T follicular helper cell (primary cell): ENCODE measurements at regions not wholly inside any gene's neighbourhood (a gene's known extent, or its start where the extent isn't known, plus 50 kb on each side); places are given as distances from the start of the nearest gene placed in this dataset.

Source experiments
- DNase-seq: peaks from one replicate; pipeline ENCODE4 v3.0.0-alpha.2; 2020; ENCODE audit warnings: low read depth

DNA sequence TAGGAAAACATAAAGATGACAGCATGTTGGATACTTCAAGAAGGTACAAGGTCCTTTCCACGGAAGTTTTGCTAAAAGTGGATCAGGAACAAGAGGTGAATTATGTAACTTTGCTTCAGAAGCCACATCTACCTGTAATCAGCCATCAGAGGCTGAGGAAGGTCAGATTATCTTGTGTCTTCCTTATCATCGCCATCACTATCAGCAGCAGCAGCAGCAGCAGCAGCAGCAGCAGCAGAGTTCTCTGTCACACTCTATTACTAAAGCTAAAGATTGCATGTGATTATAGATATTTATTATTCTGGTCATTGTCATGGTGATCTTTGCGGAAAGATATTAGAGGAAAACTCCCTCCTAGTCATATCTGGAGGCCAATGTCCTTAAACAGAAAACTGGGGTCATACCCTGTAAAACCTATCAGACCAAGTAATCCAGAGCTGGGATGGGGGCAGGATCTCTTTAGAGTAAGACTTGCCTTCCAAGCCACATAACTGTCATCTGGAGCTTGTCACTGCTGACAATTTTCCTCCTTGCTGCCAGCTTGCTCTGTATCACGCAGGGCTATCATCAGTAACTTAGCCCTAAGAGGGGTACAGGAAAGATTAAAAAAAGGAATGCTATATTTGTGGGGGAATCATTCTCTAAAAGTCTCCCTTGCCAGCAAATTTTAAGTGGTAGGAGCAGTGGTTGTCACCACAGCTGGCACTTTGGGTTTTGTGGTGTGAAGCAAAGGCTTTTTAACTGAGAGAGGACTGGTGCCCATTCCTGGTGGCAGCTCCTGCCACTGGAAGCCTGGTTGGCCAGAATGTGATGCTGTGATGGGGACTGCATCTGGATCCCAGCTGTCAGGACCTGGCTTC lies 130.9 kb upstream of the RASGRP1 start:
- no peak for DNase-seq

DNA sequence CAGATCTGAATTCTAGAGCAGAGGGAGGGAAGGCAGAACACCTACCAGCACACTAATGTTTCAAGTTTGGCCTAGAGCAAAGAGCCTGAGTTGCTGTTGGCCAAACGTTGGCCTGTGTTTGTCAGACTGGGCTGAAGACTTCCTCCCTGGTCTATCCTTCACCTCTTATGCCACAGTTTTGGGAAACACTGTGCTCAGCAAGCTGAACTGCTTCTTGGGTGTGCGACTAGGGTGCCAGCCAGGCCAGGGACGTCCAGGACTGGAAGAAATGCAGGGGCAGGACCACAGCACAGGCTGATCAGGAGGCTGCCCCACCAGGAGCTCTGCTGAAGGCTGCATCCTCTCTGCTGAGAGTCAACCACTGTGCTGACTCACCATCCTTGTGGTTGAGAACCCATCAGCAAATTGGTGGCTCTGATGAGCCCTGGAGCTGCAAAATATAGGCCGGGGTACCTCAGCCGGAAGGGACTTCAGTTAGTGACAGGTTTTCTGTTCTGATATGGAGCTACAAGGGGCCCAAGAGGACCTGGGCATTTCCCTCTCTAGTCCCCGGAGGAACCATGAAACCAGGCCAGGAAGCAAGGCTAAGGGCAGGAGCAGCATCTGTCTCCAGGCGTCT lies 131.6 kb upstream of the RASGRP1 start:
- DNase-seq = peak; percentile 28

DNA sequence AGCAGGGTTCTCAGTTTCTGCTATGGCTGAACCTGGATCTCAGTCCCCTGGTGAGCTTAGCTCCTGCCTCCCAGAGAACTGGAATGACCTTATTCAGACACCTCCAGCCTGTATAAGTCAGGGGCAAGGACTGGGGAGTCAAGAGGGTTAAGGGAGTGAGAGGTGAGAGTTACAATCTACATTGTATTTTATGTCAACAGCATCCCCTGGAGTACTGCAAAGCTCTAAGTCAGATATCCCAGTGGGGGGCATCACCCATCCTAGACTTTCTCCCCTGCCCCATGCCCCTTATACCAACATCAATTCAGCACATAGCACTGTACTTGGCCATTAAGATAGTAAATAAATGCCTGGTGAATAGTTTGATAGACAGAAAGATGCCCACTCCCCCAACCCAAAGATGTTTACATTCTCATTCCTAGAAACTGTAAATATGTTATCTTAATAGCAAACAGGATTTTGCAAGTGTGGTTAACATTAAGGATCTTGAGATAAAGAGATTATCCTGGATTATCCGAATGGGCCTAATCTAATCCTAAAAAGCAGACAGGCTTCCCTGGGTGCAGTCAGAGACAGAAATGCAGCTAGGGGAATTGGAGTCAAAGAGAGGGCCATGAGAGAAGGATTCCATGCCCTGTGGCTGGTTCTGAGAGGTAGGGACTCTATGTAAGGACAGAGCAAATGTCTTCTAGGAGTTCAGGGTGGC lies 132.3 kb upstream of the RASGRP1 start:
- no peak for DNase-seq

DNA sequence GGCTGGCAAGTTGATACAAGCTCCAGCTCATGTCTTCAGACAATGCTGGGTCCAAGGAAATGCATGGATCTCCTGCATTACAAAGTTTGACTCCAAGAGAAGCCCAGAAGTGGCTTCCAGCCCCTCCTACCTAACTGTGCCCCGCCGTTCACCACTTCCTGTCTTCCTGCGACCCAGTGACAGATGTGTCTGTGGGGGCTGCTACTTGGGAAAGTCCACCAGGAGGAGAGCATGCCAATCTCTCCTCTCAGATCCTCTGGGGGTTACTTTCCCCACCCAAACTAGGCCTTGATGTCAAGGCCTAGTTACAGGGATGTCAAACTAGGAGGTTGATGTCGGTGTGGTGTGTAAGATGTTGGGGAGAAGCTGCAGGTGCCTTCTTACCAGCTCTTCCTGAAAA lies 133.6 kb upstream of the RASGRP1 start:
- DNase-seq = no peak

DNA sequence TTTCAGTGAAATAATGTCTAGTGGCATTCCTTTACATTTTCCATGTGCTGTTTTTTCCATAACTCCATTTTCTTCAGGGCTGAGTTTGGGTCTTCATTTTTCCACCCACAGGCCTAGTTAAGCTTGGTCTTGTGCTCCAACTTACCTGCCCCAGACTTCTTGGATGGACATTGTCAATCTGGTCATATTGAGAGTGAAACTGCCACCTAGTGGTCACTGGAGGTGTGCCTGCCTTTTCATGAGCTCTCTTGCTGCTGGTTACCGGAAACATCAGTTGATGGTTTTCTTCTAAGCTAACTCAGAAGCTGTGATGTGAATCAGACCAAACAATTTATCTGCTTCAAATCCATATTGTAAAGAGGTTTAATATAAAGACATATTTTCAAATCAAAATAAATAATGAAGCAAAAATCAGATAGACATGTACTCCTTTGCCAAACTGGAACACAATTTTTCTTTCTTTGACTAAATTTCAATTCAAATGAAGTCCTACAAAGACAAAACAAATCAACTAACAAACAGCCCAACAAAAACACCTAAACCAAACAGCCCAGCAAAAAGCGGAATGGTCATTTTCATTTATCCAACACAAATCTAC lies 135.1 kb upstream of the RASGRP1 start:
- peak; percentile 49 for DNase-seq

DNA sequence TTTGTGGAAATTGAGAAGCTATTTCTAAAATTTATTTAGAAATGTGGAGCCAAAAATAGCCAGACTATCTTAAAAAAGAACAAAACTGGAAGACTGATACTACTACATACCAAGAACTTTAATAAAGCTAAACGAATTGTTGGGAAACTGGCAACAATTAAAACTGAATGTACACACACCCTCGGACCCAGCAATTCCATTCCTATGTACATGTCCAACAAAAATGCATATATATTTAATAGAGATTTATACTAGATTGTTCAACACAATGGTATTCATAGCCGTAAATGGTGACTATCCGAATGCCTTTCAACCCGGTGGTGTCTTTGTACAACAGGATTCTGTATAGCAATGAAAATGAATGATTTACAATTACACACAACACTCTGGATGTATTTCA lies 136.5 kb upstream of the RASGRP1 start:
- no peak for DNase-seq

DNA sequence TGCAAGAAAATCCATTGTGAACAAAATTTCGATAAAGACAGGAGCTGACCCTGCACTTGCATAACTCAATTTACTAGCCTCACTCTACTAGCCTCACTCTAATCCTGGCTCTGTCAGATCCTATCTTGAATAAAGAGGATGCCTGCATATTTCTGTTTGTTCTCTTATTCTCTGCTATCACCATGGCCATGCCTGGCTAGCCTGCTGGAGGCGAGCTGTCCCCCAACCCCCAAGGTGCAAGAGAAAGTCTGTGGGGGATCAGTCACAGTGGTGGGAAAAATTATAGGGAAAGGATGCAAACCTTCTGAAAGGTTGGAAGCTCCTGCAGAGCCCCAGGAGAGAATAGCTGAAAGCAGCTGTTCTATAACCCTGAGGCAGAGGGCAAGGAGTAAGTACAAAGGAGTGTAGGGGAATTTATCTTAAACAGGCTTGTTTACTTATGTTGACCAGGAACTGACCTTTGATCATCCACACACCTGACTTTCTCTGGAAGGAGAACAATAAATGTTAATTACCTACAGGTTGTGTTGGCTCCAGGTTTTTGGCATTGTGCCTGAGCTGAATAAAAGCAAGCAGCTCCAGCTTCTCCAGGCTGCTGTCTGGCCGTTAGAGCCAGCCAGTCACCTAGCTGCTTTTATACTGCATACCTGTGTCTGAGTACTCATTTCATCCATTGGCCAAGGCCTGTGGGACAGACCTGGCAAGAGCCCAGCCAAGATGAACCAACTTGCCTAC lies 137.7 kb upstream of the RASGRP1 start:
- no peak for DNase-seq

DNA sequence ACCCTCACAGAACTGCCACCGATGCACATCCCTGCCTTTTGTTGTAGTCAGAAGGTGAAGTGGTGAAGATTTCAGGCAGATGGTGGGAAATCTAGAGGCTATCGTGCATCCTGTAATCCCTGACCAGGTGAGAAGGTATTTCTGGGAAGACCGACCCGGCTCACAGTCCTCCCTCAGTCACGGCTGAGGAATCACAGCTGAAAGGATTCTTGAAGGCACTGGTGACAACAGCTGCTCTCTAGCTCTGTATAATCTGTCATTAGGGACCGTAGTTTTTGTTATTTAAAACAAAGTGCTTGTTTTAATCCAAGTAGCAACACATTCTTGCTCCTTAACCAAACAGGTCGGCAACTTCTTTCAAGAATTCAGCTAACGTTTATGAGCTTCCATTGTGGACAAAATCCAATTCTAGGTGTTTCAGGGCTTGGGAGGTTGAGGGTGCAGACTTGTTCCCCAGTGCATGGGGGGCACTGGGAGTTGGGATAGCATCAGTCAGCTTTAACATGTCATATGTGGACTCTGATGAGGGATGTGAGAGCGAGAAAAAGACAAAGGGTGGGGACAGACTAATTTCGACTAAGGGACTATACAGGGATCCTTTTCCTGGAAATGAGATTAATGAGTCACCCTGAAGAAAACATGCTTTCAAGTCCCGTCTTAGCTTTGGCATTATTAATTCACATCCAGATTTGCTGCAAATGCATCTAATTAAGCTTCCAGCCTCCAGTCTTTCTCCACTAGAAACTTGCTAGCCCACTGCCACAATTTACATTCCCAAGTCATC lies 141.0 kb upstream of the RASGRP1 start:
- DNase-seq = no peak

DNA sequence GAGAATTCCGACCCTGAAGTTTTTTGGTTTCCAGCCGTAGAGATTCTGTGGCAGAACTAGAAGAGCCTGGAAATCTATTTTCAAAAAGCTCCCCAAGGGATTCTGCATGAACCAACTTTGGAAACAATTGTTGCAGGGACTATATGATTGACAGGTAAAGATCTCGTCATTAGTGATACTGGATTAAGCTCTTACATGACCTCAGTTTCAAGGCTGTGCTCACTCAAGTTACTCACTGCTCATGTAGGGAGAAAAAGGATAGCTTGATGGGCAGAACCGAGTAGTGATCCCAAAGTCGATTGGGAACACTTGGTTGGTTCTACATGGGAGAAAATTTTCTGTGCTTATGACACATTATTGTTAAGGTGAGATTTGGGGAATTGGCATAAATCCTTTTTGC lies 142.3 kb upstream of the RASGRP1 start:
- DNase-seq = no peak

DNA sequence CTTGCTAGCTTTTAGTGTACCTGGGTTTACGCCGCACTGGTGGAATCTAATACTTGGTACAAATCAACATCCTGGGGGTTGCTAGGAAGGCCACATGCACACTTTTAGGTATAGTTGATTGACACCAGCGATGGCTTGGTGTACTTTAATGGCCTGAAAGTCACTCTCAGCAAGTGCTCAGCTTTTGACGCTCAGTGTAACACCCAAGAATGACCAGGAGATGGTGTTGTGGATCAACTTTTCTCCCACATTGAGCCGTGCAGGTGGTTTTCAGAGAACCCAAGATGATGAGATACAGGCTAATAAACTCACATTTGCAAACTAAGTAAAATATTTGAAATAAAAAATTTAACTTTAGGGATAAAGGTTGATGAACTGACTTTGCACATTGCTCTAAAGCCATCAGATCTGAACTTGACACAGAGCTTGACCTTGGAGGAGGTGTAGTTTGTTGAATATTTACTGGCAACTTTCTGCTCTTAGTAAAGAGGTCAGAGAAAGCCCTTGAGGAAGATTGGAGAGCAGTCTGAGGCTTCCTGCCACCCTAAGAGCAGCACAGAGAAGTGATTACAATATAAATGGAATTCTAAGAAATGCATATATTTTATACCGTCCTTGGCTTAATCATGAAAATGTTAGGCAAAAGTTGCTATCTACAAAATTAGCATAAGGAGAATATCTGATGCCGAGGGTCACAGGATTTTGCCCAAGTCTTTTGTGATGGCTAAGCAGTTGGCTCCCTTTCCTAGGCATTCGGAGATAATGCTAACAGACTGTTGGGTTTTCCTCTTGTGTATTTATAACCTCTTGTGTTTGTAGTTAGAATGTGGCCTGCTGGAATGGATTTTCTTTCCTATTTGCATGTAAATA lies 143.4 kb upstream of the RASGRP1 start:
- no peak for DNase-seq

DNA sequence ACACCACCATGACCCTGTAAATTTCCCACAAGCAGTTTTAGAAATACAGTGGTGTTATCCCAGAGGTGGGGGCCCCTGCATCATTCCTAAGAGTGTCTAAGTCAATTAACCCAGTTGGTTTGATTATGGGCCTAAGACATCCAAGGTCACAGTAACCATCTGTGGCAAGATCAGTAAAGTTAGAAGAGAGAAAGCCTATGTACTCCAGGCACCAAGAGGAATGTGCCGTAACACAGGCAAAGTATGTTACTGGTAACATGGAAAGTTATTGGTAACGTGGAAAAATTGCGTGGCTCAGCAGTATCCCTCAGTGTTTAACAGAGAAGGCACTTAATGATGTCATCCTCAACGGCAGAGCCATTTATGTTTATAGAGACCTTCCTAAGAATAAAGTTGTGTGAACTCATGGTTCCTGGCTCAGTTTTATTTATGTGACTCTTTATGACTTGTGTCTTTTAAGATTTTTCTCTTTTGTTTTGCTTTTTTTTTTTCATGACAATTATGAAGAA lies 144.1 kb upstream of the RASGRP1 start:
- DNase-seq = no peak

DNA sequence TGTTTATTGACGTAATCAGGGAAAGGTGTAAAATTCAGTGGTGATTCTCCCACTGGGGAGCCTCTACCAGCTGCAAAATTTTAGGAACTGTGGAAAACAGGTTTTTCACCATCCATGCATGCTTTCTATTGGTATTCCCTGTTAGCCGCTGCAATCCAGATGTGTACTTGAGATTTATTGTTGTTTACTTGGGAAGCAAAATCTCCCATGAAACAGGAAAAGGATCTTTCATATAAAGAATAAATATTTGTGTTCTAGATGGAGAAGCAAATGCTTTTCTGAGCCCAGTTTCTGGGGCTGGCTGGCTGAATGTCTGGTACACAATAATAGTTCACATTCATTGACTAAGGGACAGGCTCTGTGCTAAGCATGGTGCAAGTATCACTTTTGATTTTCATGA lies 144.6 kb upstream of the RASGRP1 start:
- no peak for DNase-seq

DNA sequence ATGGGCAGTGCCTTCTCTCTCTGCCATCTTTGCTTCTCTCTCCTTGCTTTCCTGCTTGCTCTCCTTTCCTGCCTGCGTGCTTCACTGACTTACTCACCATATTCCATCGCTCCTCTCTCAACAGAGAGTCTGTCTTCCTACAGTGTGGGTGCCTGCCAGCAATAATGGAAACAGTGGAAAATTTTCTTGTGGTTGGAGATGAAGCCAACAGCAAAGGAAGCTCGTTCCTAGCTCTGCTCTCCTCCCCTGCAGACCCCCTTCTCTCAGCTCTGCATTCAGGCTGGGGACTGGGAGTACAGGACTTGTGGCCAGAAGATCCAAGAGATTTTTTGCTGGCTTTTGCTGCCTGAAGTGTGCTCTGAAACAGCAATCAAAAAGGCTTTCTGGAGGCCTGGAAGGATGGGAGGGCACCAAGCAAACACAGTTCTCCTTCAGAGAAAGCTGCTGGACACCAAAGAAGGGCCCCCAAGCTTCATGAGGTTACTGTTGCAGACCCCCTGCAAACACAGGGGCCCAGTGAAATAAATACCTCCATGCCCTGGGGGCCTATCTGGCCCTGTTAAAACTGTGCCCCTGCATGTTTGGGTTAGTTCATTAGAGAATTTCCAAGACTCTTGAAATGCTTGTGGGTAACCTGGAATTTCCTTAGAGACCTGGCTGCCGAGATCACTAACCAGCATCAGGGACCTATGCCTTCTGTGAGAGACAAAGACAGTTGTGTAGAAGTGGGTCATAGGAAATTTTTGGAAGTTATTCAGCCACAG lies 149.9 kb upstream of the RASGRP1 start:
- no peak for DNase-seq

DNA sequence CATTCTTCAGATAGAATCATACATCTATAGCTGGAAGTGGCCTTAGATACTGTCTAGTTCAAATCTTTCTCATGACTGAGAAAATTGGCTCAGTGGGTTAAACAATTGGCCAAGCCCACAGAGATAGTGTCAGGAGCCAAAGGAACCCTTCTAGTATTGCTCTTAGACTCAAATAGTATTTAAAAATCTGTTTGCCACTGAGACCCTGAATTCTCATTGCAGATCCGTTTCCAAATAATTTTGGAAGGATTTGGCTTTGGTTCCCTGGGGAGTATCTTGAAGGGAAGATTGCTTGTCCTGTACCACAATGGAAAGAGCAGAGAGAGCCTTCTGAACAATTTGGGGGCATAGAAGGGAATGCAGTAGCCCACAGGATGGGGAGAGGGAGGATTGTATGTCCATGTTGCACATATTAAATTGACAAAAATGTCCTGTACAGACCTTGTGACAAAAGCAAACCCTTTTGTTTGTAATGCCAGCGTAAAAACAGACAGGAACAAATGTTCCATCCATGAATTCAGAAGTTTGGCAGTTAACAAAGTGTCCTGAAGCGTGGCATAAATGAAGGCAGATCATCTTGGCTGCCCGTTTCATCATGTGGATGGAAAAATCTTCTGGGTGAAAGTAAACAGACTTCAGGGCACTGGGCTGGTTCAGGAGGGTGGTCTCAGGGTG lies 156.4 kb upstream of the RASGRP1 start:
- no peak for DNase-seq

DNA sequence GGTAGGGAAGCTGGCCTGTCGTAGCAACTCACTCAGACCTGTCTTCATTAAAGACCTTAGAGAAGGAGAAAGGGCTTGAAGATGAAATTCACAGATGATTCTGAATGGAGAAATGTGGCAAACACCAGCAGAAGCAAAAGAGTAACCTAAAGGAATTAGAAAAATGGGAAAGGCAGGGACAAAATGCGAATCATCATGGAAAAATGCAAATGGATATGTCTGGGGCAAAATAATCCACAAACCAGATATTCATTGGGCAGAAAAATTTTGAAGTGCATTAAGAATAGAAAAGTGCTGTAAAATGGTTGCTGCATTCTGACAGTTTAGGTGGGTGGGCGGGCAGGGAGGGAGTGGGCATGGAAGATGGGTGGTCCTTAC lies 156.9 kb upstream of the RASGRP1 start:
- DNase-seq = no peak

DNA sequence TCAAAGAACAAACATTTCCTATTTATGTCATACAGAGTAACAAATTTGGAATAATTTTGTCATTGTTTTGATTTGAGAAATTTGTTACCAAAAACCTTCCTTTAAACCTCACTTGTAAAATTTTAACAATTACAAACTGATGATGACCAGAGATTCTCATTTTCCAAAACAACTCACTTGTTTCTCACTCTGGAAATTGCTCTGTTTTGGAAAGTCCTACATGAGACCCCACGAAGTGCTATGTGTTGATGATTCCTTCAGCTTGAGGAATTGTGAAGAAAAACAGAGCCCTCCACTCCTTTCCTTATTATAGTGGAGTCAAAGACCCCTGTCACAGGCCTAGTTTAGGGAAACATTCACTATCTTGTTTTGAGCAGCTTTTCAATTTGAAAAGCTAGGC lies 157.6 kb upstream of the RASGRP1 start:
- no peak for DNase-seq

DNA sequence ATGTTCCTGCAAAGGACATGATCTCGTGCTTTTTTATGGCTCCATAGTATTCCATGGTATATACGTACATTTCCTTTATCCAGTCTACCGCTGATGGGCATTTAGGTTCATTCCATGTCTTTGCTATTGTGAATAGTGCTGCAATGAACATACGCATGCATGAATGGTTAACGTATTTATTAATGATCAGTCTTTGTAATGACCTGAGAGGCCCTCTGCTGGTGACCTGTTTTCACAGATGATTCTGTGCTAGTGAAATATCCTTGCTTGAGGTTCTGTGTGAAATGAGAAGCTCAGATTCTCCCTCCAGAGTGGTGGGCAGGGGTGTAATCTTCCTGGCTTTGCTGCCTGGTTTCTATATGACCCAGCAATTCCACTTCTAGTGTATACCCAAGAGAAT lies 160.2 kb upstream of the RASGRP1 start:
- no peak for DNase-seq

DNA sequence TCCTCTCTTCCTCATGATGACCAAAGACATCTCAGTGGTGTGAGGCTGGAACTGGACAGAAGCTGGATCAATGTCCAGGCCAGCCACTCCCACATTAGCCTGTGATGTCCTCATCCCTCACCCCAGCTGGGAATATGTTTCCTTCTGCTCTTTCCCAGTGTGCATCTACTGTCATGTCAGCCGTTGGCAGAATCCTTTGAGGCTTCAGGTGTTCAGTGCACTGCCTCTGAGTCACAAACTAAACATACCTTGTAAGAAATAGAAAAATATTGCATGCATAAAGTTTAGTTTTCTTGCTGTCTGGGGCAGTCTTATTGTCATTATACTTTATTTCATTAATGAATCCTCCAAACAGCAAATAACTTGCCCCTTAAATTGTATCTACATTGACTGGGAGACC lies 161.6 kb upstream of the RASGRP1 start:
- no peak for DNase-seq

DNA sequence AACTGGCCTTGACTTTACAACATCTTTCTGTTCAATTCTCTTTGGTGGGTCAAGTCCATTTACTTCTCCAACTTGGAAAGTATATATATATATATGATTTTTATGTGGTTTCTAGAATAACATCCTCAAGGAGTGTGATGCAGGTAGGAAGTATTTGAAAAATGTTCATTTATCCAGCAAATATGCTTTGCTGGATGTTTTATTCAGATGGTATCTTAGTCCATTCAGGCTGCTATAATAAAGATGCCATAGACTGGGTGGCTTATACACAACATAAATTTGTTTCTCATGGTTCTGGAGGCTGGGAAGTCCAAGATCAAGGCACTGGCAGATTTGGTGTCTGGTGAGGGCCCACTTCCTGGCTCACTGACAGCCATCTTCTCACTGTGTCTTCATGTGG lies 168.7 kb upstream of the RASGRP1 start:
- no peak for DNase-seq
